ENCODE measurements at regions not wholly inside any gene's neighbourhood (a gene's known extent, or its start where the extent isn't known, plus 50 kb on each side); places are given as distances from the start of the nearest gene placed in this dataset.

GRCh38 chr2:7121851-7122250, 204.6 kb downstream of the RNF144A start:
- peaks cover 15% of the 10 kb centered on the region for H3K4me1 Mint-ChIP-seq (ENCODE audit: low read depth, unreplicated experiment)
- peaks cover 3% of the 10 kb centered on the region for H3K27me3 Mint-ChIP-seq (ENCODE audit: unreplicated experiment)
- no peak for DNase-seq
- TF ChIP-seq CTCF (IDR thresholded peaks at IDR 0.05; ENCODE audit: partially characterized antibody, unreplicated experiment), result no peak
- no peak overlapping the region for H3K4me3 Mint-ChIP-seq (ENCODE audit: unreplicated experiment)
- no peak overlapping the region for H3K27ac Mint-ChIP-seq (ENCODE audit: unreplicated experiment)
- H3K36me3 Mint-ChIP-seq (ENCODE audit: unreplicated experiment), result no peaks in the 10 kb centered on the region
- peaks cover 4% of the 10 kb centered on the region for H3K9me3 Mint-ChIP-seq (ENCODE audit: unreplicated experiment)

- Mint-ChIP-seq H3K4me1 (ENCODE audit: low read depth, unreplicated experiment) (no peaks in the 10 kb centered on the region), H3K36me3 (ENCODE audit: unreplicated experiment) (no peaks in the 10 kb centered on the region), H3K9me3 (ENCODE audit: unreplicated experiment) (peaks cover 1% of the 10 kb centered on the region), H3K27me3 (ENCODE audit: unreplicated experiment) (no peaks in the 10 kb centered on the region), H3K27ac (ENCODE audit: unreplicated experiment) (no peak overlapping the region), H3K4me3 (ENCODE audit: unreplicated experiment) (no peak overlapping the region)
- DNase-seq, result no peak
- no peak for TF ChIP-seq CTCF (IDR thresholded peaks at IDR 0.05; ENCODE audit: partially characterized antibody, unreplicated experiment)
Measured at GRCh38 chr2:7127156-7127555, 209.9 kb downstream of the RNF144A start.

GRCh38 chr2:7127687-7128086, 210.5 kb downstream of the RNF144A start:
- Mint-ChIP-seq H3K4me3 (ENCODE audit: unreplicated experiment) (no peak overlapping the region), H3K9me3 (ENCODE audit: unreplicated experiment) (peaks cover 1% of the 10 kb centered on the region), H3K27me3 (ENCODE audit: unreplicated experiment) (no peaks in the 10 kb centered on the region), H3K27ac (ENCODE audit: unreplicated experiment) (no peak overlapping the region), H3K36me3 (ENCODE audit: unreplicated experiment) (no peaks in the 10 kb centered on the region), H3K4me1 (ENCODE audit: low read depth, unreplicated experiment) (no peaks in the 10 kb centered on the region)
- TF ChIP-seq CTCF (IDR thresholded peaks at IDR 0.05; ENCODE audit: partially characterized antibody, unreplicated experiment), result no peak
- DNase-seq, result no peak

- TF ChIP-seq CTCF (IDR thresholded peaks at IDR 0.05; ENCODE audit: partially characterized antibody, unreplicated experiment), result no peak
- H3K36me3 Mint-ChIP-seq (ENCODE audit: unreplicated experiment), result no peaks in the 10 kb centered on the region
- no peak overlapping the region for H3K4me3 Mint-ChIP-seq (ENCODE audit: unreplicated experiment)
- H3K9me3 Mint-ChIP-seq (ENCODE audit: unreplicated experiment), result peaks cover 1% of the 10 kb centered on the region
- DNase-seq, result no peak
- no peak overlapping the region for H3K27ac Mint-ChIP-seq (ENCODE audit: unreplicated experiment)
- no peaks in the 10 kb centered on the region for H3K4me1 Mint-ChIP-seq (ENCODE audit: low read depth, unreplicated experiment)
- peaks cover 1% of the 10 kb centered on the region for H3K27me3 Mint-ChIP-seq (ENCODE audit: unreplicated experiment)
Measured at GRCh38 chr2:7131261-7131660, 214.0 kb downstream of the RNF144A start.

GRCh38 chr2:7132753-7133152, 215.5 kb downstream of the RNF144A start:
- Mint-ChIP-seq H3K4me3 (ENCODE audit: unreplicated experiment) (no peak overlapping the region), H3K27ac (ENCODE audit: unreplicated experiment) (no peak overlapping the region), H3K4me1 (ENCODE audit: low read depth, unreplicated experiment) (no peaks in the 10 kb centered on the region), H3K36me3 (ENCODE audit: unreplicated experiment) (no peaks in the 10 kb centered on the region), H3K9me3 (ENCODE audit: unreplicated experiment) (peaks cover 1% of the 10 kb centered on the region), H3K27me3 (ENCODE audit: unreplicated experiment) (peaks cover 1% of the 10 kb centered on the region)
- no peak for DNase-seq
- TF ChIP-seq CTCF (IDR thresholded peaks at IDR 0.05; ENCODE audit: partially characterized antibody, unreplicated experiment), result no peak
